NCI-H146 treated with DMSO at 0.1 percent for 48 hours (cell line): ENCODE measurements at regions not wholly inside any gene's neighbourhood (a gene's known extent, or its start where the extent isn't known, plus 50 kb on each side); places are given as distances from the start of the nearest gene placed in this dataset.
"Not testable (repeated sequence)": the region's sequence is repeated elsewhere in the genome, so short reads cannot be mapped to it uniquely, and the experiment has no call there.

Source experiments
- DNase-seq: peaks from one replicate; lab custom pipeline; 2025; ENCODE audit not compliant: unreplicated experiment; lab: John Stamatoyannopoulos, UW

GRCh38 chr11:100528872-100529416 lies 158.1 kb upstream of the ARHGAP42 start:
- no peak for DNase-seq

GRCh38 chr11:100531290-100531689 lies 155.8 kb upstream of the ARHGAP42 start:
- not testable (repeated sequence) for DNase-seq

GRCh38 chr11:100536979-100537378 lies 150.1 kb upstream of the ARHGAP42 start:
- DNase-seq = no peak

DNA sequence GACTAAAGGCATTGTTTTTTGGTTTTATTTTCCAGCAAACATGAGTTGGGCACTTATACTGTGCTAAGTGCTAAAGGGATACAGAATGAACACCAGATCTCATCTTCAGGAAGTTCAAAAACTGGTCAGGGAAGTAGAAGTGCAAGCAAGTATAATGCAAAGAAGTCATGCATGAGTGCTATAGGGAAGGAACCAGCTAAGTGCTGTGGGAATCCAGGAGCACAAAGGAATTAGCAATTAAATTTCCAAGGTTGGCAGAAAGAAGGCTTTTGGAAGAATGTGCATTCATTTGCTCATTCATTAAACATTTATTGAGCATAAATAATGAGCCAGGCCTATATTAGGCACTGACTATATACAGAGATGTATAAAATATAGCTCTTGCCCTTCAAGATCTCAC lies 143.7 kb upstream of the ARHGAP42 start:
- DNase-seq = no peak

- no peak for DNase-seq
Measured at GRCh38 chr11:100545556-100545955, 141.5 kb upstream of the ARHGAP42 start.

GRCh38 chr11:100545970-100546369 lies 141.1 kb upstream of the ARHGAP42 start:
- DNase-seq = no peak

- DNase-seq = no peak
Measured at GRCh38 chr11:100546714-100547113, 140.4 kb upstream of the ARHGAP42 start.

DNA sequence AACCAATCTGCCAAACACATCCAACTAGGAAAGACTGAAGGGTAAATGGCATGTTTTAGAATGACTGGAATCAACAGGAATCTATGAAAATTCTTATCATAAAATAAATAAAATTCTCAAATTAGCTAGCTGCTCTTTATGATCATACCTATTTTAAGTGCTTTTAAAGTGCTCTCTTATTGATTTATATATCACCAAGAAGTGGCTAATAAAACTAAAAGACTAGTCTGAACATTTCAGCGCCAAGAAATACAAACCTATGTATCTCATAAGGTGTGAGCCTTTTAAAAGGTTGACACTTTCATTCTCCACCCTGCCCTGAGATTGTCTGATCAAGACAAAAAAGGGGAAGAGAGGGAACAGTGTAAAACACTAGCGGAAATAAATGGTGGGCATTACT lies 136.8 kb upstream of the ARHGAP42 start:
- DNase-seq = no peak

DNA sequence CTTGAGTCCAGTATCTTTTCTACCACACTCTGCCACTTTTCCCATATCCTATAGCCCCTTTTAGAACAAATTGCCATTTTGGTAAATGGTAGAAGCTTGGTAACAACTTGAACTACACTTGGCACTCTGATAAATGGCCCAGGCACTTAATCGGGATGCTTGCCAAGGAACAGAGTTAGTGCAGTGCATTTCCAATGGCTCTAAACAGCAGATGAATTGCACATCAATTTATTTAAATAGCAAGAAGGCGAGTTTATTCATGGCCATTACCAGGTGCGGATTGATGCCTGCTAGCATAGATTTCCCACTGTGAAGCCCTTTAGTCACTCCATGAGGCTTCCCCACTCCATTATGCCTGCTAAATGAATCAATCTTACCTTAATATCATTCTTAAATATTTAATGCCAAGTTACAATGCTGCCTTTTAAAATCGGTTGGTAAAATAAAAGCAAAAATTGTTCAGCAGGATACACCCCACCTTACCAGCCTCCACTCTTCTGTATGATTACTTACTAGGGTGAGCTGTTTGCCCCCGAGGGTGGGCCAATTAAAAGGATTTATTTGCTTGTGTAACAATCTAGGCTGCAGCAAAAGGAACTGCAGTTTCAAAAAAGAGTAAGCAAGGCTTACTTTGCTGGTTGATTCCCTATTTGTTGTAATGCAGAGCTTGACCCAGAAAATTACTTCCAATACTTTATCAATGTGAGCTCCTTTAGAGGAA lies 136.0 kb upstream of the ARHGAP42 start:
- peak; percentile 92 for DNase-seq

DNA sequence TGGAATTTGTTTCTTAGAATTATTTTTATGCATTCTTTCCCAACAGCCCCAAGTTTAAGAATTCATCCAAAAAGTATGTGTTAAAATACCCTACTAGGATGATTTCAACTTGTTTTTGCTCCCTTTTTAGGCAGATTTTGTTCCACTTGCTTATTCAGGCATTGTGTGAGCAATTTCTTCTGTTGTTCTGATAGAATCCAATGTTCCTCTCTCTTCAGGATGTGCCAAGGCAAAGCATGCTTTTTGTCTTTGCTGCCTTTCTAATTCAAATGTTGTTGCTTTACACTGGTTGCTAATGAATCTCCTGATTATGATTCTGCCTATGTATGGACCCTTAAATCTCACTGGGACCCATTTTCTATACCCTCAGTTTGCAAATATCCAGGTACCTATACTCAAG lies 131.2 kb upstream of the ARHGAP42 start:
- DNase-seq = no peak

GRCh38 chr11:100556781-100557180 lies 130.3 kb upstream of the ARHGAP42 start:
- DNase-seq = no peak

- DNase-seq = no peak
Measured at GRCh38 chr11:100557830-100558611, 129.1 kb upstream of the ARHGAP42 start.

DNA sequence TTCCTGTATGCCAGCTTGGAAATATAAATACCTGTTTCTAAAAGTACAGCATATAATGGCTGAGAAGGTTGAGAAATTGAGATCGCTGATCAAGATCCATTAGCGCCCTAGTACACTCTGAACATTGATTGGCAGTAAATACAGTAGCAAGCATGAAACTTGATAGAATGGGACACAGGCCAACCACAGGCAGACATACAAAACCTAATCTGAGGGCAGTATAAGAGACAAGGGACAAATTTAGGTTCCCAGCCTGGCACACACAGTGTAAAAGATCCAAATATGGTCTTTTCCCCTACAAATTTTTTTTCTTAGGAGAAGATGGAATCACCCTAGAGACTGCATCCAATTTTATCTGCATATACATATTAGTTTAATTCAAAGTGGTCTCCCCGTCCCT lies 126.5 kb upstream of the ARHGAP42 start:
- no peak for DNase-seq

DNA sequence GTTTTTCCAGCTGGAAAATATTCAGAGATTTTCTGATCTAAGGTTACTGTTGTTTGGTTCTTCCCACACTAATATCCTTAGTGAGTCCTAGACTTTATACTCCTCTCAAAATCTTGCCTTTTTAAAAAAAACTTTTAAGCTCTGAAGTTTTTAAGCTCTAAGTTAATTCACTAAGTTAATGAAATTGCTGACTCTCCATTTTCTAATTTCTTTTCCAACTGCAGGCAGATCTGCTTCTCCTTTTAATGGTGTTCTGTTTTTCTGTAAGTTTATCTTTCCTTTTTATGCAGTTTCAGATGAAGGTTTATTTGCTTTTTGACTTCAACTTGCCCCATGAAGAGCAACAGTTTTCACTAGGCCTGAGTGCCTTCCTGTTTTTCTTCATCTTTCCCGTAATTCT lies 125.8 kb upstream of the ARHGAP42 start:
- DNase-seq = no peak

DNA sequence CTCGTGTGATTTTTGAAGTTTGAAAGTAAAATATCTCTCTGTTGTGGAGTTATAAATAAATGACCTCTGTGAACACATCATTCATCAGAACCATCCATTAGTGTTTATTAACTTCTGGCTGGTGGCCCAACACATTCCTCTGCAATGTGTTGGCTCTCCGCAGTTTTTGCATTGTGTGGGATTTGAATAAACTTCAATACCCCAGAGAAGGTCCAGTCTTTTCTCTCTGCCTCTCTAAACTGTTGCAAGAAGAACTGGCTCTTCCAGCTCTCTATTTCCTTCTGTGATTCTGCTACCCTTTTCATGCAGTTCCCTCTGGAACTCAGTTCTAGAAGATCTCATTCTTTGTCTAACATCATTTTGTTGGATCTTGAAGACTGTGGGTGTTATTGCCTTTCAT lies 125.0 kb upstream of the ARHGAP42 start:
- DNase-seq = no peak

DNA sequence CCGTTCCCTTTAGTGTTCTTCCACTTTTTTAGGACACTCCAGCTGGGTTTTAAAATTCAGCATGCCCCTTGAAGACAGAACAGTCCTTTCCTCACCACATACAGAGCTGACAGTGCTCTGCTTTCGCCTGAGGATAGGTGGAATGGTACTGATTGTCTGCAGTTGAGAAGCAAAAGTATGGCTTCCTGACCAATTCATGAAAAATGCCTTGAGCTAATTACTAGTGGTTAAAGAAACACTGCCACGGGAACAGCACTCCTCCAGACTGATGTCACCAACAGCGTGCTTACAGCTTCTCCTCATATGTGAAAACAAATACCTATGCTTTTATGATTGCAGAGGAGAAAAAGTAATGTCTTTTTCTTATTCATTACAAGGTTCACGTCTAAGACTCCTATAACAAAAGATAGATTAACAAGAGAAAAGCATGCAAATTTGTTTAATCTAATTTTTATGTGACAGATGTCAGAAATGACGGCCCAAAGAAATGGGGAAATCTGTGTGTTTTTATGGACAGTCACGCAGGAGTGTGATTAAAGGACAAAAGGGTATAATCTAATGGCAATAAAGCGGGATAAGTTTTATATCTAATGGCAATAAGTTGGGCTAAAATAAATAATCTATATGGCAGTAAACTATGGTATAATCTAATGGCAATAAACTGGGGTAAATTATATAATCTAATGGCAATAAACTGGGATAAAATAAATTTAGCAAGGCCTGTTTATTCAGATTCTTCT lies 123.4 kb upstream of the ARHGAP42 start:
- no peak for DNase-seq

DNA sequence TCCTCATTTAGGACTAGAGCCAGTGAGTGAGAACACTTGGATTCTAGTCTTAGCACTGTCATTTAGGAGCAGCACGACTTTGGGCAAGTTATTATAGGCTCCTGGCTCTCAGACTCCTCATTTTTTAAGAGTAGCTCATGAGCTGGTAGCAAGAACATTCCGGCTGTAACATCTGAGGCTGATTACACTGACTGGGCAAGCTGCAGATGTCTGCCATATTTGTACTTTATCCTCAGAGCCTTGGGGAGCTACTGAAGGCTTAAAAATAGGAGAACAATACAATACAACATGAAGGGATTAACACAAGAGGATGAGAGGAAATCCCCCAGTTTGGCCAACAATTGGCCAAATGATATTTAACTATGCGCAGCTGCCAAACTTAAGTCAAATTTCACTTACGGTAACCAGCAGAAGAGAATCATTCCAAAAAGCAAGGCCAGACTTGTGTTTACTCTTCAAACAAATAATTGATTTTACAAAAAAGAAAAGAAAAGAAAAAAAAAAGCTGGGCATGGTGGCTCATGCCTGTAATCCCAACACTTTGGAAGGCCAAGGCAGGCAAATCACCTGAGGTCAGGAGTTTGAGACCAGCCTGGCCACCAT lies 113.1 kb upstream of the ARHGAP42 start:
- DNase-seq = no peak

DNA sequence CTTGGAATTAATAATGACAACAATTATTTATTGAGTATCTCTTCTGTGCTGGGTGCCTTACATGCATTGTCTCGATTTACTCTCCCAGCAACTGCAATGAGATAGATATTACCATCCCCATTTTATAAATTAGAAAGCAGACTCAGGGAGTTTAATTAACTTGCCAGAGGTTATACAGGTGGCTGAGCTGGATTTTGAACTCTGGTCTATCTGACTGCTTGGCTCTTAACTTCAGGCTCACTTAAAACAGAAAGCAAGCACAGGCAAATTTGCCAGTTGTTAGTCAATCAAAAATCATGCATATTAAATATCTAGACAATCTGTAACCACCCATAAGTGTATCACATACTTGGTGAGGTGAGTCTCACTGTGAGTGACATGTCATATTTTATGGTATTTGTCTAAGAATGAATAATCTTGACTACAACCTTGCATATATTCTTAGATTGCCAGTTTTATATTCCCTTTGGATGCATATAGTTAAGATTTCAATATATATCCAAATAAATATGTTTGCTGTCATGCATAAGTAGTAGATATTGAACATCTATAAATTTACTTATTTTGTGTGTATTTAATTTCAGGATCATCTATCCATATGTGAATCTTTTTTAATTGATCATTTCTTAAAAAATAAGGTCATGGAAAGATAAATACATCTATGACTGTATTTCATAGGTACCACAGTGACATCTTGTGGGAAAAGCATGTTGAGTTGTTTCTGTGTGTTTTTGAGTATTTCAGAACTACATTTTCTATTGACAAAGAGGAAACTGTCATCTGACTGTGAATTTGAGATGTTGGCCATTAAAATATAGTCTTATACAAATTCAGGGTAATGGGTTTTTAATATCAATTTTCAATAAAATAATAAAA lies 112.0 kb upstream of the ARHGAP42 start:
- DNase-seq = peak; percentile 47

DNA sequence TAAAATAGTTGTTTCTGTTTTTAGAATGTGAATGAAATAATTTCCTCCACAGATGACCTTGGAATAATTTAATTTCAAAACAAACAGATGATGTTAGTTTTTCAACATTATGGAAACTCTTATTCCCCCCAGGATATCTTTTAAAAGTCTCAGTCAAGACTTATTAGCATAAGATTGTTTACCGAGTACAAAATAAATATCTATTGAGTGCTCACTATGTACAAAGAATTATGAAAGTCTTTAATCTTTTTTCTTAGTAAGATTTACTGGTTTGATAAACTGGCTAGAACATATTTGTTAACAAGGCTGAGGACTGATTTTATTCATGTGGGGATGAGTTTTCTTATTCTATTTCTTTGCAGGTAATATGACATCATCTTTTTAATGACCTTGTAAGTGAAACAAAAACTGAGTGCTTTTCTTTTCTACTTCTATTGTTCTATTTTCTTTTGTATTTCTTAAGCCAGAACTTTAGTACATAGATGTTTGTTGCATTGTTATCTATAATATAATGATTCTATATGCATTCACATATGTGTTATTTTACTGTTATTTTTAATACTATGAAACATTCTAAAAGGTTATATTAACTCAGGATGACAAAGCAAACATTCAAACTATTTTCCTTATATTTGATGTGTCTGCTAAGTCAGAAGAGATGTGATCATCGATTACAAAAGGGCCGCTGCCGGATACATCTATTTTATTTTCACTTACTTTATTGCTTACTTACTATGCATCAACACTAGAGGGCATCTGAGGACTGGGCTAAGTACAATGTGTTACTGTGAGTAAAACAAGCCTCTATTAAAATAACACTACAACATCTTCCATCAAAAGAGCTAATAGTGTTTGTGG lies 111.0 kb upstream of the ARHGAP42 start:
- peak; percentile 31 for DNase-seq
